DOHH2 (cell line): ENCODE measurements at regions not wholly inside any gene's neighbourhood (a gene's known extent, or its start where the extent isn't known, plus 50 kb on each side); places are given as distances from the start of the nearest gene placed in this dataset.

Experiments
- H3F3A ChIP-seq: fragments of 200-600 bp; sonication (generic), shearing (Covaris generic); 2 replicates; pipeline ENCODE4 v1.6.0; 2016; ENCODE audit warnings: antibody characterized with exemption, mild to moderate bottlenecking; ENCODE audit not compliant: control insufficient read depth, insufficient read depth
- H3K27ac ChIP-seq: fragments of 200-600 bp; sonication (generic); 2 replicates; pipeline ENCODE4 v1.5.1; 2014; ENCODE audit warnings: low read depth, mild to moderate bottlenecking, low read length, moderate library complexity
- H3K27me3 ChIP-seq: fragments of 200-600 bp; sonication (generic); 2 replicates; pipeline ENCODE4 v1.6.1; 2014; ENCODE audit warnings: mild to moderate bottlenecking, low read length, mixed read lengths; ENCODE audit not compliant: control insufficient read depth
- H3K36me3 ChIP-seq: fragments of 200-600 bp; sonication (generic); 2 replicates; pipeline ENCODE4 v1.6.1; 2014; ENCODE audit warnings: mild to moderate bottlenecking, low read length, moderate library complexity, mixed read lengths; ENCODE audit not compliant: control insufficient read depth
- H3K4me1 ChIP-seq: fragments of 200-600 bp; sonication (generic); 2 replicates; pipeline ENCODE4 v1.6.1; 2014; ENCODE audit warnings: mild to moderate bottlenecking, low read length, mixed read lengths; ENCODE audit not compliant: control insufficient read depth
- H3K4me2 ChIP-seq: fragments of 200-600 bp; sonication (generic); 2 replicates; pipeline ENCODE4 v1.6.0; 2014; ENCODE audit warnings: mild to moderate bottlenecking, low read length, moderate library complexity
- H3K4me3 ChIP-seq: fragments of 200-600 bp; sonication (generic); 2 replicates; pipeline ENCODE4 v1.5.1; 2014; ENCODE audit warnings: mild to moderate bottlenecking, low read length, mixed read lengths
- H3K79me2 ChIP-seq: fragments of 200-600 bp; sonication (generic); 2 replicates; pipeline ENCODE4 v1.6.1; 2014; ENCODE audit warnings: mild to moderate bottlenecking, low read length, mixed read lengths; ENCODE audit not compliant: control insufficient read depth
- H3K9me2 ChIP-seq: fragments of 200-600 bp; sonication (generic); replicated peaks from 2 replicates; pipeline ENCODE4 v1.6.1; 2014; ENCODE audit warnings: mild to moderate bottlenecking, low read length, mixed read lengths; ENCODE audit not compliant: control insufficient read depth
- H3K9me3 ChIP-seq: fragments of 200-600 bp; sonication (generic); 2 replicates; pipeline ENCODE4 v1.6.1; 2014; ENCODE audit warnings: antibody characterized with exemption, low read length, mixed read lengths; ENCODE audit not compliant: control insufficient read depth, insufficient read depth
- H4K20me1 ChIP-seq: fragments of 200-600 bp; sonication (generic); 2 replicates; pipeline ENCODE4 v1.6.0; 2014; ENCODE audit warnings: low read depth, mild to moderate bottlenecking, antibody characterized with exemption, low read length, moderate library complexity; ENCODE audit not compliant: control insufficient read depth, insufficient read depth
- EZH2phosphoT487 ChIP-seq: fragments of 200-600 bp; sonication (generic); IDR thresholded peaks from 2 replicates; pipeline ENCODE4 v1.6.1; 2017; ENCODE audit warnings: borderline replicate concordance, mild to moderate bottlenecking, antibody characterized with exemption, low read length, moderate library complexity, mixed read lengths
- TF ChIP-seq, protein P1 (sequence below): fragments of 200-600 bp; sonication (generic); IDR thresholded peaks from one replicate; pipeline ENCODE4 v1.5.1; 2014; ENCODE audit warnings: antibody characterized with exemption, mild to moderate bottlenecking, low read depth, low read length; ENCODE audit not compliant: poor library complexity, severe bottlenecking

GRCh38 chr3:44184319-44184953 is 57.2 kb upstream of the TOPAZ1 start:
- peaks cover 60% of the 10 kb centered on the region for H3K4me1 ChIP-seq
- no peaks in the 10 kb centered on the region for H3F3A ChIP-seq
- no peaks in the 10 kb centered on the region for H3K36me3 ChIP-seq
- no peaks in the 10 kb centered on the region for H4K20me1 ChIP-seq
- peak overlapping the region; percentile 70 for H3K4me2 ChIP-seq
- H3K9me2 ChIP-seq, result no peaks in the 10 kb centered on the region
- no peaks in the 10 kb centered on the region for H3K9me3 ChIP-seq
- H3K27me3 ChIP-seq, result no peaks in the 10 kb centered on the region
- TF ChIP-seq, protein P1, sequence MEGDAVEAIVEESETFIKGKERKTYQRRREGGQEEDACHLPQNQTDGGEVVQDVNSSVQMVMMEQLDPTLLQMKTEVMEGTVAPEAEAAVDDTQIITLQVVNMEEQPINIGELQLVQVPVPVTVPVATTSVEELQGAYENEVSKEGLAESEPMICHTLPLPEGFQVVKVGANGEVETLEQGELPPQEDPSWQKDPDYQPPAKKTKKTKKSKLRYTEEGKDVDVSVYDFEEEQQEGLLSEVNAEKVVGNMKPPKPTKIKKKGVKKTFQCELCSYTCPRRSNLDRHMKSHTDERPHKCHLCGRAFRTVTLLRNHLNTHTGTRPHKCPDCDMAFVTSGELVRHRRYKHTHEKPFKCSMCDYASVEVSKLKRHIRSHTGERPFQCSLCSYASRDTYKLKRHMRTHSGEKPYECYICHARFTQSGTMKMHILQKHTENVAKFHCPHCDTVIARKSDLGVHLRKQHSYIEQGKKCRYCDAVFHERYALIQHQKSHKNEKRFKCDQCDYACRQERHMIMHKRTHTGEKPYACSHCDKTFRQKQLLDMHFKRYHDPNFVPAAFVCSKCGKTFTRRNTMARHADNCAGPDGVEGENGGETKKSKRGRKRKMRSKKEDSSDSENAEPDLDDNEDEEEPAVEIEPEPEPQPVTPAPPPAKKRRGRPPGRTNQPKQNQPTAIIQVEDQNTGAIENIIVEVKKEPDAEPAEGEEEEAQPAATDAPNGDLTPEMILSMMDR, result peak; percentile 44
- TF ChIP-seq EZH2phosphoT487, result no peak
- H3K4me3 ChIP-seq, result peak overlapping the region; percentile 64
- H3K79me2 ChIP-seq, result no peaks in the 10 kb centered on the region
- H3K27ac ChIP-seq, result peak overlapping the region; percentile 49

DNA sequence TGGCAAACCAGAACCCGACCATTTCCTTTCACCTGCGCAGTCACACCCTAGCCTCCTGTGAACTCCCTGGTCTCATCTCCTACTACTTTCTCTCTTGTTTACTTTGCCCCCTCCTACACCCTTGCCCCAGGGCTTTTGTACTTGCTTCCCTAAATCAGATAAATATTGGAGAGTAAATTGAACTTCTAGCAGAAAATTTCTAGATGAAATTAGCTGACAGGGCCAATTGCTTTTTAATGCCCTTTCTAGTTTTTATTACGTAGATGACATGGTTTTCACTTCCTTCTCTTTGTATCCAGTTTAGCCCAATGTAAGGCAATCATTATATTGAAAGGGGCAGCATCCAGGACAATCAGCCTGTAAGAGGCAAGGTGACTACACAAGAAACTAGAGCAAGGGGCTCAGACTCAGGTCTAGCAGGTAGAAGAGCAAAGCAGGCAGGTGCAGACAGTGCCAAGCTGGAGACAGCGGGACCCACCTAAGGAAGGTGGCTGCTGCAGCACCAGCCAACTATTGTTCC is 56.2 kb upstream of the TOPAZ1 start:
- TF ChIP-seq EZH2phosphoT487, result no peak
- TF ChIP-seq, protein P1, result no peak
- Histone ChIP-seq H3K4me2 (0 out of 2 replicates have a peak overlapping the region, but pooled peaks have one; percentile 70), H4K20me1 (no peaks in the 10 kb centered on the region), H3K4me3 (no peak overlapping the region), H3K36me3 (no peaks in the 10 kb centered on the region), H3F3A (no peaks in the 10 kb centered on the region), H3K4me1 (peaks cover 60% of the 10 kb centered on the region), H3K27me3 (no peaks in the 10 kb centered on the region), H3K79me2 (no peaks in the 10 kb centered on the region), H3K9me3 (no peaks in the 10 kb centered on the region), H3K9me2 (no peaks in the 10 kb centered on the region), H3K27ac (no peak overlapping the region)

GRCh38 chr3:44186111-44186672 is 55.5 kb upstream of the TOPAZ1 start:
- H3K9me2 ChIP-seq, result no peaks in the 10 kb centered on the region
- H3K9me3 ChIP-seq, result no peaks in the 10 kb centered on the region
- H3K4me1 ChIP-seq, result peaks cover 60% of the 10 kb centered on the region
- no peaks in the 10 kb centered on the region for H4K20me1 ChIP-seq
- peak overlapping the region; percentile 16 for H3K4me2 ChIP-seq
- H3K27me3 ChIP-seq, result no peaks in the 10 kb centered on the region
- no peak overlapping the region for H3K4me3 ChIP-seq
- no peaks in the 10 kb centered on the region for H3K36me3 ChIP-seq
- no peak overlapping the region for H3K27ac ChIP-seq
- H3K79me2 ChIP-seq, result no peaks in the 10 kb centered on the region
- no peak for TF ChIP-seq EZH2phosphoT487
- TF ChIP-seq, protein P1, result no peak
- H3F3A ChIP-seq, result no peaks in the 10 kb centered on the region
